ENCODE measurements at regions not wholly inside any gene's neighbourhood (a gene's known extent, or its start where the extent isn't known, plus 50 kb on each side); places are given as distances from the start of the nearest gene placed in this dataset.

- DNase-seq (ENCODE audit: extremely low spot score in 2 of 2), result no peak
- Histone ChIP-seq H3K4me1 (no peaks in the 10 kb centered on the region), H3K27me3 (no peaks in the 10 kb centered on the region), H3K36me3 (no peaks in the 10 kb centered on the region), H3K4me3 (no peak overlapping the region), H3K27ac (no peak overlapping the region), H3K9me3 (no peaks in the 10 kb centered on the region)
- intact Hi-C loops (cut with DNase I), result no loop called here
- TF ChIP-seq CTCF (IDR thresholded peaks at IDR 0.05), result no peak
- TF ChIP-seq POLR2AphosphoS5 (IDR thresholded peaks at IDR 0.05; ENCODE audit: insufficient read depth in 1 of 2, low read depth in 1 of 2), result no peak
- no peak for TF ChIP-seq POLR2A (IDR thresholded peaks at IDR 0.05)
Measured at GRCh38 chr7:108809356-108809755, 239.7 kb downstream of the DNAJB9 start.

GRCh38 chr7:108810756-108811385, 241.2 kb downstream of the DNAJB9 start:
- intact Hi-C loops (cut with DNase I), result no loop called here
- no peaks in the 10 kb centered on the region for H3K9me3 ChIP-seq

GRCh38 chr7:108813251-108814014, 243.8 kb downstream of the DNAJB9 start:
- Histone ChIP-seq H3K4me1 (no peaks in the 10 kb centered on the region), H3K9me3 (no peaks in the 10 kb centered on the region), H3K4me3 (no peak overlapping the region), H3K27ac (no peak overlapping the region), H3K27me3 (no peaks in the 10 kb centered on the region), H3K36me3 (no peaks in the 10 kb centered on the region)
- DNase-seq (ENCODE audit: extremely low spot score in 2 of 2), result no peak
- no peak for TF ChIP-seq POLR2A (IDR thresholded peaks at IDR 0.05)
- TF ChIP-seq CTCF (IDR thresholded peaks at IDR 0.05), result no peak
- no peak for TF ChIP-seq POLR2AphosphoS5 (IDR thresholded peaks at IDR 0.05; ENCODE audit: insufficient read depth in 1 of 2, low read depth in 1 of 2)
- intact Hi-C loops (cut with DNase I), result no loop called here

More at GRCh38 chr7:108810756-108811385, 241.2 kb downstream of the DNAJB9 start:
- Histone ChIP-seq H3K4me1 (no peaks in the 10 kb centered on the region), H3K36me3 (no peaks in the 10 kb centered on the region), H3K27ac (no peak overlapping the region), H3K4me3 (no peak overlapping the region), H3K27me3 (no peaks in the 10 kb centered on the region)
- TF ChIP-seq POLR2AphosphoS5 (IDR thresholded peaks at IDR 0.05; ENCODE audit: insufficient read depth in 1 of 2, low read depth in 1 of 2) (no peak), POLR2A (IDR thresholded peaks at IDR 0.05) (no peak), CTCF (IDR thresholded peaks at IDR 0.05) (no peak)
- no peak for DNase-seq (ENCODE audit: extremely low spot score in 2 of 2)

- intact Hi-C loops (cut with DNase I), result no loop called here
- H3K27ac ChIP-seq, result no peak overlapping the region
- TF ChIP-seq CTCF (IDR thresholded peaks at IDR 0.05) (no peak), POLR2A (IDR thresholded peaks at IDR 0.05) (no peak), POLR2AphosphoS5 (IDR thresholded peaks at IDR 0.05; ENCODE audit: insufficient read depth in 1 of 2, low read depth in 1 of 2) (no peak)
Measured at GRCh38 chr7:108815815-108816214, 246.1 kb downstream of the DNAJB9 start.

GRCh38 chr7:108818742-108819141, 249.1 kb downstream of the DNAJB9 start:
- no peak overlapping the region for H3K4me3 ChIP-seq
- H3K27me3 ChIP-seq, result no peaks in the 10 kb centered on the region
- intact Hi-C loops (cut with DNase I), result no loop called here
- H3K36me3 ChIP-seq, result no peaks in the 10 kb centered on the region
- TF ChIP-seq POLR2A (IDR thresholded peaks at IDR 0.05) (no peak), POLR2AphosphoS5 (IDR thresholded peaks at IDR 0.05; ENCODE audit: insufficient read depth in 1 of 2, low read depth in 1 of 2) (no peak), CTCF (IDR thresholded peaks at IDR 0.05) (no peak)
- H3K4me1 ChIP-seq, result no peaks in the 10 kb centered on the region
- DNase-seq (ENCODE audit: extremely low spot score in 2 of 2), result no peak
- no peak overlapping the region for H3K27ac ChIP-seq
- H3K9me3 ChIP-seq, result no peaks in the 10 kb centered on the region

More at GRCh38 chr7:108815815-108816214, 246.1 kb downstream of the DNAJB9 start:
- no peak overlapping the region for H3K4me3 ChIP-seq
- H3K27me3 ChIP-seq, result no peaks in the 10 kb centered on the region
- no peaks in the 10 kb centered on the region for H3K4me1 ChIP-seq
- no peaks in the 10 kb centered on the region for H3K9me3 ChIP-seq
- H3K36me3 ChIP-seq, result no peaks in the 10 kb centered on the region
- no peak for DNase-seq (ENCODE audit: extremely low spot score in 2 of 2)
